OCI-LY1 (cell line): ENCODE measurements at regions not wholly inside any gene's neighbourhood (a gene's known extent, or its start where the extent isn't known, plus 50 kb on each side); places are given as distances from the start of the nearest gene placed in this dataset.

ENCODE experiments used
- CTCF ChIP-seq: fragments of 200-600 bp; sonication (generic), shearing (Covaris generic); IDR thresholded peaks from 2 replicates; pipeline ENCODE4 v1.5.1; 2017; ENCODE audit warnings: mild to moderate bottlenecking, antibody characterized with exemption, low read length, moderate library complexity, mixed read lengths
- EZH2 ChIP-seq: fragments of 200-600 bp; sonication (generic), shearing (Covaris generic); IDR thresholded peaks from 2 replicates; pipeline ENCODE4 v1.8.0; 2017; ENCODE audit warnings: borderline replicate concordance, mixed run types, mild to moderate bottlenecking, antibody characterized with exemption, low read length, moderate library complexity, mixed read lengths

GRCh38 chr2:104746858-104747257 lies 107.1 kb upstream of the POU3F3 start:
- TF ChIP-seq CTCF (no peak), EZH2 (no peak)
